GM18519 (cell line): ENCODE measurements at regions not wholly inside any gene's neighbourhood (a gene's known extent, or its start where the extent isn't known, plus 50 kb on each side); places are given as distances from the start of the nearest gene placed in this dataset.
"Not testable (repeated sequence)": the region's sequence is repeated elsewhere in the genome, so short reads cannot be mapped to it uniquely, and the experiment has no call there.

Experiments
- ATAC-seq: cut with Tn5 transposase; IDR thresholded peaks from one replicate; pipeline ENCODE4 v1.9.1; 2021; ENCODE audit warnings: mild to moderate bottlenecking, moderate library complexity; ENCODE audit not compliant: unreplicated experiment, low FRiP score

DNA sequence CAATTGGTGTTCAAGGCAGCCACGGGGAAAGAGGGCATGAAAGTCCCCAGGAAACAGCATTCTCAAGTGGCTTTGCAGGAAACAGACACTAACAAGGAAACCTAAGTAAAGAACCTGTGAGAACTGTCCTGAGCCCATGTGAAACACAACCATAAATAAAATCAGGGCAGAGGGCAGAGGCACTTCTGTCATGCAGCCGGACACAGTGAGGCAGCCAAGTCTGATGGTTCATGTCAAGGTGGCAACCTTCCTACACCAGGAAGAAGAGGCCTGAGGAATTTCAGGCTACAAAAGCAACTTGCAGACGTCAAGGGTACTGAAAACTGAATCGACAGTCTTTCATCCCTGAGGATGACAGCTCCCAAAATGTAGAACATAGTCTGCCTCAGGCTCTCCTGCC lies 458.2 kb upstream of the NPVF start:
- no peak for ATAC-seq

DNA sequence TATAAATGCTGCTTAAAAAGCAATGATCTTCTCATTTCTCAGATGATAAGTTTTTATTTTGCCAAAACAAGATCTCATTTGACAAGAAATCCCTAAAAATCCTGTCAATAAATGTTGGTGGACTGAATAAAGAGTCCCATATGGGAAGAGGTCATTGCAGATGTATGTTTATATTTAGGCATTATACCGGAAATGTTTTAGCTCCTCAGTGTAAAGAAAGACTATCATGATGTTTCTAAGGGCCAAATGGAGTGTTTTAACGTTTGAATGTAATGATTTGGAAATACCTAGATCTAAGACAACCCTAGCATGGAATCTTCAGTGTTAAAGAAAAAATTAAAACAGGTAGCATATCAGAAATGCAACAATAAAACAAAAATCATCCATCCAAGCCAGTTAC lies 457.8 kb upstream of the NFE2L3 start:
- ATAC-seq, result no peak

DNA sequence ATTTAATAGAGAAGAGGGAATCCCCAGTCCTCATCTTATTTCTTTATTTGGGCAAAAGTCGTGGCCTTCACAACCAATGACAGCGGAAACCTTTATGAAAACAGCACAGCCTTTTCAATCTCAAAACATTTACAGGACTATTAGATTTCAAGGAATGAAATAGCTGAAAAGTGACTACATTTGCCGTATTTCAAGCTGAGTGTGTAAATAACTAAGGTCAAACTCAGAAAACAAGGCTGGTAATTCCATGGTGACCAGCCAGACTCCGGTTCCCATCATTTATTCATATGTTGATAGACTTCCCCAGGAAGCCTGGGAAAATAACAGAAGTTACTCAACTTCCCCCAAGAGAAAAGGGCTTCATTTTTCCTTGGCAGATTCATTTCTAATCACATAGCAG lies 457.3 kb upstream of the NFE2L3 start:
- ATAC-seq, result no peak

DNA sequence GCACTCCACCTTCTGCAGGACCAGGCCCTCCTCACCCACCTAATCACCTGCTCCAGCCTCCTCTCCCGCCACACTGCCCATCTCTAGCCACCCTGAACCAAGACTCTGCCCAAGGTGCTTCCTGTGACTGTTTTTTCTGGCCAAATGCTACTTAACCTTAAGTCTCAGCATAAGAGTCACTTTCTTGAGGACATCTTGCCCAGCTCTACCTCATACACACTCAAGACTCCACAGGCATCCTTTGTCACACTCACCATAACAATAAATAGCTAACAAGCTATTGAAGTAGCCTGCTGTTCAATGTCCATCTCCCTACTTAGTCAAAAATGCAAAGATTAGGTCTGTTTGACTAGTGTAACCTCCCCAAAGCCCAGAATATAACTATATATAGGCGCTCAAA lies 455.4 kb upstream of the NFE2L3 start:
- no peak for ATAC-seq

DNA sequence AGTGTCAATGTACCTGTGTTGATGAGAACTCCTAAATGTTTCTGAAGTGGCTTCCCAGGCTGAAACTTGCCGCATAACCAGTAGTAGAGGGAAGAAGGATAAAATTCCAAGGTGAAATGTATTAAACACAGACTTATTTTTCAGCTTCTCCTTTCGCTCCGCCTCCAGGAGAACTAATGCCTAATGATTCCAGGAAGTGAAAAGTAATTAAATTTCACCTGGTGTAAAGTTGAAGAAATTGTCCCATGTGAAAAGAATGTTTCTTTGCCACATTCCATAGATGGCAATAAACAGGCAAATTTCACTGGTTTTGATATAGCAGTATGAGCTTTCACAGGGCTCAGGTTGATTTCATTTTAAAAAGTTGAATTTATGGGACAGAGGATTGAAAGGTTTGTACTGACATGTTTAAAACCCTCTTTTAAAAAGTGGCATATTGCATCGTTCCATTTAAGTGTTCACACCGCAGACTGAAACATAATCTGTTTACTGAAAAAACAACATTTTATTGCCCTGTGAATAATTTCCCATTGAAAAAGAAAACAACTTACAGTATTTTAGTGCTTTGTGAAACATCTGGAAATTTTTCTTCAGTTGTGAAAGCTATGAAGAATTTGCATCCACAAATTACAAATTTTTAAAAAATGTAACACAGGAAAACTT lies 453.4 kb upstream of the NFE2L3 start:
- ATAC-seq, result no peak

DNA sequence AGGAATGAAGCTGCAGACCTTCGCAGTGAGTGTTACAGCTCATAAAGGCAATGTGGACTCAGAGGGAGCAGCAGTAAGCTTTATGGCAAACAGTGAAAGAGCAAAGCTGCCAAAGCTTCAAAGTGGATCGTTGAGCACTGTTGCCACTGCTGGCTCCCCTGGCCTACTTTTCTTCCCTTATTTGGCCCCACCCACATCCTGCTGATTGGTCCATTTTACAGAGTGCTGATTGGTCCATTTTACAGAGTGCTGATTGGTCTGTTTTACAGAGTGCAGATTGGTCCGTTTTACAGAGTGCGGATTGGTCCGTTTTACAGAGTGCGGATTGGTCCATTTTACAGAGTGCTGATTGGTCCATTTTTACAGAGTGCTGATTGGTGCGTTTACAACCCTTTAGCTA lies 451.9 kb upstream of the NFE2L3 start:
- not testable (repeated sequence) for ATAC-seq

DNA sequence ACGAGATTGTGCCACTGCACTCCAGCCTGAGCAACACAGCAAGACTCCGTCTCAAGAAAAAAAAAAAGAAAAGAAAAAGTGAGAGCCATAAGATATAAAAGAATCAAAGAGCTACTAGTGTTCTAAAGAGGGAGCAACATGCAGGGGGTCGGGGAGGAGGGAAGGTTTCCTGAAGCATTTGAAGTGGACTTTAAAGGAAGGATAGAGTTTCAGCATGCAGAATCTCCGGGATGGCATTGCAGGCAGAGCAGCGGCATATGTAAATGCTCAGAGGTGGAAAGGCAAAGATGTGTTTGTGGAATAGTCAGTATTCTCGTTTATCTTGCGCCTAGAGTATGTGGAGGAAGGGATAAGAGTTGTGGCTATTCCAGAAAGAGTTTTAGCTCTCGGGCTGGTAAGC lies 447.6 kb upstream of the NFE2L3 start:
- ATAC-seq, result no peak

DNA sequence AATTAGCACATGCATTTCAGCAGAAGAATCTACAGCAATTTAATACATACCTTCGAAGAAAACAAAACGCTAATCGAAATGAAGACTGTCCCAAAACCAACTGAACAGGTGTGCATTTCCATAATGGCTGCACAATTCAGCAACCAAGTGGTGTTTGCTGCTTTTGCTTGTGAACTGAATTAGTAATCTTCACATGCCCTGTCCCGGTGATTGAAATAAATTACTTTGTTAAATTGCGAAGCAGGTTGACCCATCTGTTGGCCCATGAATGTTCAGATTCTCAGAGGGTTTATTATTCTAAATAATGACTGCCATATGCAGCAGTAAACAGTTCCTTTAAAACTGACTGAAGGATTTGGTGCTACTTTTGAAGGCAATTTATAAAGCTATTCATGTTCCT lies 445.2 kb upstream of the NFE2L3 start:
- ATAC-seq, result no peak

DNA sequence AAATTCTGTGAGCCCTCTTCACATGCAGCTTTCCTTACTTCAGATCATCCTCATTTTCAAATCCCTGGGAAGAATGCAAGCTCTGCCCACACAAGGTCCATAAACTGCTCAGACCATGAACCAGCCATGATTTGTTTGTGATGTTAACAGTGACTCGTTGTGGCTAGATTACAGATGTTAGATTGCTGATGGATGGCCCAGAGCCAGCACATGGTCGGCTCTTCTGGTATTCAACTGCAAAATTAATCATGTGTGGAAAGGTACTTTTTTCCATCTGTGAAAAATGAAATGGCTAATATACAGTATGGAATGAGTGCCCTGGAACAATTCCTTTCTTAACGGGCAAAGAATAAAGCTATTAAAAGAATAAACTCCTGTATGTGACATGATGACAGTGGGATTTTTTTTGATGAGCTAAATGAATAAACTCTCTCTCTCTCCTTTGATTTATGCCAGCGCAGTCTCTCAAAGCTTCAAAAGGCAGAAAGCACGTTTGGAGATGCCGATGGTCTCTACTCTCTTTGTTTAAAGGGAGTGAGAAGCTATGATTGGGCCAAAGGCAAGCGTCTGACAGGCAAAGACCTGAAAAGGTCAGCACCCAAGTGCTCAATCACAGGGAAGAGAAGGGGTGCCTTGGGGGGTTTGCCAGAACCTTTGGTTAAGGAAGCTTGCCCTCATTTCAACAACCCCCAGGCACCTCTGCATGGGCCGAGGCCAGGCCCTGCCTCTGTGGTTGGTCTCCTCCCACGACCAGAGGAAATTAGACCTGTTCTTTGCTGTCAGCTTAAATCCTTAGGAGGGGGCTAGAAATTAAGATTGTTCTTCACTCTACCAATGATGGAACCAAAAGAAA lies 444.0 kb upstream of the NFE2L3 start:
- ATAC-seq, result no peak

DNA sequence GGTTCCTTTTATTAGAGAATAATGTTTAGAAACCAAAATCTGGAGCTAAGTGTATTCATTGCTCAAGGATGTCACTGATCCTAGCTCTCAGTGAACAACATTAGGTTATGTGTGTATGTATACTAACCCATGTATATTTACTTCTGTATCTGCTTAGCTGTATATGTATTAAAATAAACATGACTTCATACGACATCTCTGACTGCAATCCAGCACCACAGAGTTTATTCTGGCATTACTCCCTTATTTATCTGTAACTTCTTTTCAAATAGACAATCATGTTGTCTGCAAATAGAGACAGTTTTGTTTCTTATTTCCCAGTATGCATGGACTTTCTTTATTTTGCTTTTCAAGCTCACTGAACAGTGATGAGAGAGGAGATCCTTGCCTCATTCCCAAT lies 441.0 kb upstream of the NFE2L3 start:
- ATAC-seq, result no peak

DNA sequence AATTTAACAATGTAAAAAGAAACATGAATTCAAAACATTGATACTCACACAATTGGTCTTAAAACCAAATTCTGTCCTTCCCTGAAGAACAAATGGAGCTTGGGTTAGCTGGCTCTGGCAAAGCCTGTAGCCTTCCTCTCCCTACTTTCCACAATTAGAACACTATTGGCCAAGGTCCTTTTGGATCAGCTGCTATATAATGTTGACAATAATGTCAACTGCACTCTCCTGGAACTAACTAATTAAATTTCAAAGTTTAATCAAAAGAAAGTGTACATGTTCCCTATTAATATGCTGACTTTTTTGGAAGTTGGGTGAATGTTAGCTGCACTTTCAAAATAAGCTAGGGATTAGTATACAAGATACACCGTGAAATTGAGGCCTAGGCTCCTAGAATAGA lies 440.1 kb upstream of the NFE2L3 start:
- ATAC-seq, result no peak

DNA sequence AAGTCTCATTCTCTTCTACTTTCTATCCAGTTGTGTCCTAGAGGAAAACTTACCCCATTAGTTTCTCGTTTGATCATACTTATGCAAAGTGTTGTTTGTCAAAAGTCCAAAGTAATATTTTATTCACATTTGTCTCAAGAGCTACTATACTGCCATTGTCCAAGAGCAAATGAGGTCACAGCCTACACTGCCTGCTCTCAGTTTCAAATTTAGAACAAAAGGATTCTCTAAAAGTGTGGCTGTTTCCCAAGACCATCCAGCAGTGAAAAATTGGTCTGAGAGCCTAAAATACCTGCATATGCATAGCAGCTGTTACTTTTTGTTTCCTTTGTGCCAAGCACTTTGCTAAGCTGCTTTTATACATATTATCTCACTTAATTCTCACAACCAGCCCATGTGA lies 439.5 kb upstream of the NFE2L3 start:
- no peak for ATAC-seq

DNA sequence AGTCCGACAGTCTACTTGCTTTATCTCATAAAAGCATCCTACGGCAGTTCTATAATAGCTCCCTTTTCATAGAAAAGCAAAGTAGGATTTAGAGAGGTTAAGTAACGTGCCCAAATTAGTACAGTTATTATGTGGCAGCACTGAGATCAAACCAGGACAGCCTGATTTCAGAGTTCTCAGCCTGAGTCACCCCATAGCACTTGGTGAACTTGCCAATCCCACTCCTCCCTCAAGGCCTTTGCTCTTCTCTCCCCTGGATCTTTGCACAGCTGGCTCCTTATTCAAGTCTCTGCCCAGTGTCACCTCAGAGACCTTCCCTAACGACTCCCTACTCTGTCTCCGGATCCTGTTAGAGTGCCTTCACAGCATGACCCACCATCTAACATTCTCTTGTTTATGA lies 438.0 kb upstream of the NFE2L3 start:
- no peak for ATAC-seq

DNA sequence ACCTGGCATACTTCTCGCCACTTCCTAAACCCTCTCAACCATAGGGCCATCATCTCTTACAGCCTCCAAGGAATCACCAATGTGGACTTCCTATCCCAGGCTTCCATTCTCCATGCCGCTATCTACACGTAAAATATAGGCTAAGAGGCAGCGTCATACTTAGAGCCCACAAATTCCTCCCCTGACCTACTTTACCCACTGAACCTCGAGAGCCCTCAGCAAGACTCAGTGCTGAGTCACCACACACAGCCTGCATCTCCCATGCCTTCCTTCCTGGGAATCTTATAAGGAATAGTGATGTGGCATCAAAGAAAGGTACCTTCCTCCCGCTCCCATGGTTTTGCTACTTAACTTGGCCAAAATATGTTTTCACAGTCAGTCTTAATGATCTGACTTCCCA lies 435.6 kb upstream of the NFE2L3 start:
- ATAC-seq, result no peak

DNA sequence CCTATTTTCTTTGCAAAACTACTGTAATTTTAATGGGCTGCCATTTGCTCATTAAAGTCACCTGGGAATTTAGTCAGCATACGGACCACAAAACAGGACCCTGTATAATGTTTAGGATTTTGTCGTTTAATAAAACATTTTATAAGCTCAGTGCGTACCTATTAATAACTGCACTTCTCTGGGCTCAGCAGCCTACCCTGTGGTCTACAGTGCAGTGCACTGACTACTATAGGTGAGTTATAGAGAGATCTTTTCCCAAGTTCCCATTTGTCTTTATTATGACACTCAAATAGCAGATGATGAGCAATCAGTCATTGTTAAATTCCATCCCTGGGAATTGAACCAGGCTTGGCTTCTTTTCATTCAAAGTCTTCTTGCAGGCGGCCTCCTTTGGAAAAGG lies 433.4 kb upstream of the NFE2L3 start:
- no peak for ATAC-seq

DNA sequence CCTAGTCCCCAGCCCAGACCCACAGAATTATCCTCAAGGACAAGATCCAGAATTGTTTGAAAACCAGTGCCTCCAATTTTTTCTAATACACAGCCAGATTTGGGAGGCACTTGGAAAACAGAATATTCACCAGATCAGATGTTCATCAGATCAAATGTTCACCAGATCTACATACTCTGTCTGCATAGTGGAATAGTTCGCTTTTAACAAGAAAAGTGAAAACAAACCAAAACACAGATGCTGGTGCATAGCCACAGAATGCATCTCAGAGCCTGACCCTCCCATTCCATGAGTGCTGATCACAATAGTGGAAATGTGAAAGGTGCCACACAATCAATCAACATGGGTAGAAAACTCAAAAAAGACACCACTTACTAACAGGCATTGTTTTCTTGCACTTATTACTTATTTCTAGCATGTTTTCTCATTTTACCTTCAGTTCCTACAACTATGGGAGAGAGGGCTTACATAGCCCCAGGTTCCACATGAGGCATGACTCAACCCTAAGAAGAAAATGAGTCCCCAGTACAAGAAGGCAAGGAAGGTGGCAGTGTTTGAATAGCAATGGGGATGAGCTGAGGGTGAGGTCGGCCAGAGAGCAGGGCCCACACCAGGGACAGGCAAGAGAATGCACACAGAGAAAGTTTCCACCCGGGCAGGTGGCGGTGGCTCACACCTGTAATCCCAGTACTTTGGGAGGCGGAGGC lies 432.7 kb upstream of the NFE2L3 start:
- no peak for ATAC-seq

DNA sequence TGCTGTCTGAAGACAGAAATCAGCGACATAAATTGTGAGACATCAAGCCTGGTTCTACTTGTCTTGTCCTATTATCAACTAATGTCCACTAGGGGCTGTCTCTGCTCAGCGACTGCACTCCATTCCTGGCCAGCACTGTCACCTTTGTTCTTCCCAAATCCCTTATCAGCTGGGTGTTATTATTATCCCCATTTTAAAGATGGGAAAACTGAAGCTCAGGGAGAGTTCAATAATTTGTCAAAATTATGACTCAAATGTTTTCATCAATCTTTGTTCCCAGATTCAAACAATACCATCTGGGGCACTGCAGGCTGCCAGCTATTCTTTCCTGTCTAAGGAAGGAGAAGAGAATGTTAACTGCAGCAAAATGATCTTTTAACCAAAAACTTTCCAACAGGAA lies 431.6 kb upstream of the NFE2L3 start:
- no peak for ATAC-seq

DNA sequence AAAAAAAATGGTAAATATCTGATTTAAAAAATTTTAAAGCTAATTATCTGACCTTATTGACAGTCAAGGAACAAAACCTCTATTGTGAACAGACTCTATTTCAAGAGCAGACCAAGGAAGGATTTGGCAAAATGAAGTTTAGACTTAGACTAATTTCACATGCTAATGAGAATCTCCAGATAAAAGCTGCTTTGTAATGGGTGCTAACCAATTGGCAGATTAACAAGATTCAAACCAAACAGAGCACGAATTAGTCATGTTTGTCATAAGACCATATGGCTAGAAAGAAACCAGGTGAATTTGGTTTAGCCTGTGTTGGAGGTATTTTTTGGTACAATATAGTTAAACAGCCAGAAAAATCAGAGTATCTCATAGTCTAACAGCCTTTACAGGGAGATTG lies 429.1 kb upstream of the NFE2L3 start:
- no peak for ATAC-seq

DNA sequence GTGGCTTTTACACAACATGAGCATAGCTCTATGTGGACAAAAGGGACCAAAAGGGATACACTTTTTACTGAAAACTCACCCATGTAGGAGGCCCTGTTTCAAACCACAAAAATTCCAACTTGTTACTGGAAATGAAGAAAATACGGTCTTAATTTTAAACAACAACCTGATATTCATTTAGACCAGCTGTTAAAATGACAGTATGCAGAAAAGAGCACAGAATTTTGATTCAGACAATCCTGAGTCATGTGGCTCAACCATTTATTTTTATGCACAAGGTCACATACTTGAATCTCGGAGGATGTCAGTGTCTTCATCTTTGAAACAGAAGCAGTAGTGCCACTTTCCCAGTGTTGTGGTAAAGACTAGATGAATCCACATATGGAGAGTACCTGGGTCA lies 426.5 kb upstream of the NFE2L3 start:
- no peak for ATAC-seq

DNA sequence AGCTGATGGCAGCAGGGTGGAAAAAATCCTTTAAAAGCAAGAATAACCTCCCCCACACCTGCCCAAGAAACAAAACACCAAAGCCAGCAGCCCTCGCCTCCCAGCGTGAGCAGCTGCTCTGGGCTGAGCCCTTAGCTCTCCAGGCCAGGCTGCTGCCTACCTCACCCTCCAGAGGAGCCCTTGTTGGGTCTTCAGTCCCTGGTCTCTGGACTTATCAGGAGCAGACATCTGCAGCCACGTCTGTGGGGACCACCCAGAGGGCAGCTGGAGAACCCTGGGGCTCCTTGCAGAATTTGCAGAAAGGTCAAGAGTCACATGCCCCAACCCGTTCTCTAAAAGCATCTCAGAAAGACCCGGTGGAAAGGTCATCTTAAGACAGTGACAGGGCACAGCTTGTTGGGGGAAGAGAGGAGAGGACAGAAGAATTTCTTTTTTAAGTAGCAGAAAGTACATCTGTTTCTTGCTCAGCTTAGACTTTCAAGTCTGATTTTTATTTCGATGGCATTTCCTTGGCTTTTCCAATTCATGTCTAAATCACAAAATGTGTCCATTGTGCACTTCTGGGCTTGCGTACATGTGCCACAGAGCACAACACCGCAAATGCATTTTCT lies 425.7 kb upstream of the NFE2L3 start:
- no peak for ATAC-seq

DNA sequence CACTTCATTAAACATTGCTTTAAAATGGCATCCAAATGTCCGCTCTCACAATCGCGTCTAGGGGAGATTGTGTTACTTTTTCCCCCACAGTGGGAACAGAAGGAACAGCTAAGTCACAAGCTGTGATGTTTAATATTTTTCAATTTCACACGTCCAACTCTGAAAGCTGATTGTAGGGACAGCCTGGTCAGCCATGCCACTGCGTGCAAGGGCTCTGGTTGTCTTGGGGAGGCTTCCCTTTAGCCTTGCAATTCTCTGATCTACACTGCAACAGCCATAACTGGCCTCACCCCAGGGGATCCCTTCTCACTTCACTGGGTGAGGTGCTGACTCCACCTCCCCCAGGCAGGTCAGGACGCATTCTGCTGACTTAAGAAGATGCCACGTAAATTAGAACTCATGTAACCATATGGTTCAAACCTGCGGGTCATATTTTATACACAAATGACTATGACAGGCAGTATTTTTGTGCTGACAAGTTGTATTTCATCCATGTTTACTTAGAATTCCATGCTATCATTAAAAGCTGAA lies 425.2 kb upstream of the NFE2L3 start:
- ATAC-seq, result no peak
